Tibial artery (tissue), 4 donors: ENCODE measurements at regions not wholly inside any gene's neighbourhood (a gene's known extent, or its start where the extent isn't known, plus 50 kb on each side); places are given as distances from the start of the nearest gene placed in this dataset.

ENCODE experiments used
- DNase-seq, 2 donors: peaks; one replicate each; pipeline ENCODE4 v3.0.0-alpha.2; 2019
- H3K27ac ChIP-seq, 2 donors: fragments of 200-600 bp; sonication (generic) in 1 of 2; 1 replicate in 1 of 2; 2 replicates in 1 of 2; pipeline ENCODE4 v1.5.1; 2018 to 2019; ENCODE audit warnings: mild to moderate bottlenecking in 1 of 2
- H3K27me3 ChIP-seq, 2 donors: fragments of 200-600 bp; sonication (generic) in 1 of 2; one replicate each; pipeline versions ENCODE4 v1.5.1 to v1.6.0; 2016 to 2019
- H3K36me3 ChIP-seq, 3 donors: fragments of 200-600 bp; sonication (generic) in 2 of 3; one replicate each; pipeline ENCODE4 v1.5.1; 2016 to 2019; ENCODE audit warnings: mild to moderate bottlenecking in 2 of 3
- H3K4me1 ChIP-seq, 4 donors: fragments of 200-600 bp; sonication (generic) in 2 of 4; 1 replicate in 3 of 4; 2 replicates in 1 of 4; pipeline ENCODE4 v1.5.1; 2016 to 2019
- H3K4me3 ChIP-seq, 2 donors: fragments of 200-600 bp; sonication (generic) in 1 of 2; 1 replicate in 1 of 2; 2 replicates in 1 of 2; pipeline ENCODE4 v1.5.1; 2018 to 2019; ENCODE audit warnings: mild to moderate bottlenecking in 2 of 2
- H3K9me3 ChIP-seq, 3 donors: fragments of 200-600 bp; sonication (generic) in 1 of 3; one replicate each; pipeline ENCODE4 v1.5.1; 2016 to 2019
- intact Hi-C: fragments of 100-400 bp; cut with DNase I; formaldehyde crosslinking; loops from one replicate; pipeline ENCODE4 v1.15.0; 2023; ENCODE audit warnings: low total_unique reads
- TF ChIP-seq, protein P1 (sequence below), 2 experiments: fragments of 200-600 bp in 1 of 2; fragments of 450-650 bp in 1 of 2; IDR thresholded peaks; one replicate each; pipeline ENCODE4 v1.5.1; 2017 to 2019; ENCODE audit warnings: antibody characterized with exemption in 2 of 2, mild to moderate bottlenecking in 1 of 2, moderate library complexity in 1 of 2

- intact Hi-C loops = no loop called here
- TF ChIP-seq, protein P1, sequence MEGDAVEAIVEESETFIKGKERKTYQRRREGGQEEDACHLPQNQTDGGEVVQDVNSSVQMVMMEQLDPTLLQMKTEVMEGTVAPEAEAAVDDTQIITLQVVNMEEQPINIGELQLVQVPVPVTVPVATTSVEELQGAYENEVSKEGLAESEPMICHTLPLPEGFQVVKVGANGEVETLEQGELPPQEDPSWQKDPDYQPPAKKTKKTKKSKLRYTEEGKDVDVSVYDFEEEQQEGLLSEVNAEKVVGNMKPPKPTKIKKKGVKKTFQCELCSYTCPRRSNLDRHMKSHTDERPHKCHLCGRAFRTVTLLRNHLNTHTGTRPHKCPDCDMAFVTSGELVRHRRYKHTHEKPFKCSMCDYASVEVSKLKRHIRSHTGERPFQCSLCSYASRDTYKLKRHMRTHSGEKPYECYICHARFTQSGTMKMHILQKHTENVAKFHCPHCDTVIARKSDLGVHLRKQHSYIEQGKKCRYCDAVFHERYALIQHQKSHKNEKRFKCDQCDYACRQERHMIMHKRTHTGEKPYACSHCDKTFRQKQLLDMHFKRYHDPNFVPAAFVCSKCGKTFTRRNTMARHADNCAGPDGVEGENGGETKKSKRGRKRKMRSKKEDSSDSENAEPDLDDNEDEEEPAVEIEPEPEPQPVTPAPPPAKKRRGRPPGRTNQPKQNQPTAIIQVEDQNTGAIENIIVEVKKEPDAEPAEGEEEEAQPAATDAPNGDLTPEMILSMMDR (IDR thresholded peaks at IDR 0.05) = no peak
- no peak for DNase-seq
- Histone ChIP-seq H3K4me3 (no peak overlapping the region), H3K36me3 (no peaks in the 10 kb centered on the region), H3K27me3 (no peaks in the 10 kb centered on the region), H3K4me1 (no peaks in the 10 kb centered on the region), H3K9me3 (peaks cover 0 to 5% (median 0%) of the 10 kb centered on the region in 3 donors), H3K27ac (no peak overlapping the region)
Observed at GRCh38 chr3:87461443-87461842, 185.1 kb upstream of the POU1F1 start.

- no peak overlapping the region for H3K27ac ChIP-seq
- peaks cover 0 to 3% (median 0%) of the 10 kb centered on the region in 3 donors for H3K9me3 ChIP-seq
- H3K36me3 ChIP-seq = no peaks in the 10 kb centered on the region
- no peak for DNase-seq
- no peak overlapping the region for H3K4me3 ChIP-seq
- intact Hi-C loops = no loop called here
- TF ChIP-seq, protein P1 (IDR thresholded peaks at IDR 0.05) = no peak
- H3K4me1 ChIP-seq = no peaks in the 10 kb centered on the region
- no peaks in the 10 kb centered on the region for H3K27me3 ChIP-seq
Observed at GRCh38 chr3:87461036-87461435, 184.7 kb upstream of the POU1F1 start.

- Histone ChIP-seq H3K27me3 (no peaks in the 10 kb centered on the region), H3K4me1 (no peaks in the 10 kb centered on the region), H3K9me3 (peaks cover 0 to 8% (median 5%) of the 10 kb centered on the region in 3 donors), H3K27ac (no peak overlapping the region), H3K36me3 (no peaks in the 10 kb centered on the region), H3K4me3 (no peak overlapping the region)
- TF ChIP-seq, protein P1 (IDR thresholded peaks at IDR 0.05) = no peak
- intact Hi-C loops = no loop called here
- DNase-seq = no peak
Observed at GRCh38 chr3:87448558-87448957, 172.2 kb upstream of the POU1F1 start.

DNA sequence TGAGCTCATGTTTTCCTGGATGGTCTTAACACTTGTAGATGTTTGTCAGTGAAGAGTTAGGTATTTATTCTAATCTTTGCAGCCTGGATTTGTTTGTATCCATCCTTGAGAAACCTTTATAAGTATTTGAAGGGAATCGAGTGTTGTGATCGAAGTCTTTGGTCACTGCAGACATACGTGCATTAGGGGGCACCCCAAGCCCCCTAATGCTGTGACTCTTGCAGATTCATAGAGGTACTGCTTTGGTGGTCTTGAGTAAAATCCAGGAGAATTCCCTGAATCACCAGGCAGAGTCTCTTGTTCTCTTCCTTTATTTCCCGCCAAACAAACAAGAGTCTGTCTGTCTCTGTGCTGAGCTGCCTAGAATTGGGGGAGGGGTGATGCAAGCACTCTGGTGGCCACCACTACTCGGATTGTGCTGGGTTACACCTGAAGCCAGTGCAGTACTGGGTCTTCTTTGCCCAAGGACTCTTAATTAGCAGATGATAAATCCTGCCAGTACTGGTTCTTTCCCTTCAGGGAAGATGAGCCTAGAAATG, 170.5 kb upstream of the POU1F1 start:
- TF ChIP-seq, protein P1 (IDR thresholded peaks at IDR 0.05) = no peak
- H3K4me1 ChIP-seq = no peaks in the 10 kb centered on the region
- H3K36me3 ChIP-seq = no peaks in the 10 kb centered on the region
- no peak for DNase-seq
- H3K9me3 ChIP-seq = peaks cover 0 to 8% (median 5%) of the 10 kb centered on the region in 3 donors
- H3K27me3 ChIP-seq = no peaks in the 10 kb centered on the region
- no peak overlapping the region for H3K4me3 ChIP-seq
- H3K27ac ChIP-seq = no peak overlapping the region
- intact Hi-C loops = no loop called here

- H3K4me3 ChIP-seq = no peak overlapping the region
- intact Hi-C loops = no loop called here
- H3K36me3 ChIP-seq = no peaks in the 10 kb centered on the region
- TF ChIP-seq, protein P1 (IDR thresholded peaks at IDR 0.05) = no peak
- no peak overlapping the region for H3K27ac ChIP-seq
- H3K9me3 ChIP-seq = peaks cover 0 to 8% (median 5%) of the 10 kb centered on the region in 3 donors
- H3K27me3 ChIP-seq = no peaks in the 10 kb centered on the region
- H3K4me1 ChIP-seq = no peaks in the 10 kb centered on the region
- no peak for DNase-seq
Observed at GRCh38 chr3:87442470-87442869, 166.1 kb upstream of the POU1F1 start.

GRCh38 chr3:87437765-87438164, 161.4 kb upstream of the POU1F1 start:
- no peak overlapping the region for H3K4me3 ChIP-seq
- no peak overlapping the region for H3K27ac ChIP-seq
- TF ChIP-seq, protein P1 (IDR thresholded peaks at IDR 0.05) = no peak
- H3K27me3 ChIP-seq = no peaks in the 10 kb centered on the region
- no peaks in the 10 kb centered on the region for H3K36me3 ChIP-seq
- DNase-seq = no peak
- no peaks in the 10 kb centered on the region for H3K4me1 ChIP-seq
- H3K9me3 ChIP-seq = no peaks in the 10 kb centered on the region
- intact Hi-C loops = no loop called here
